Fibroblast of skin of abdomen (primary cell): ENCODE measurements at regions not wholly inside any gene's neighbourhood (a gene's known extent, or its start where the extent isn't known, plus 50 kb on each side); places are given as distances from the start of the nearest gene placed in this dataset.
"Not testable (repeated sequence)": the region's sequence is repeated elsewhere in the genome, so short reads cannot be mapped to it uniquely, and the experiment has no call there.

Experiments
- DNase-seq: peaks from one replicate; pipeline ENCODE4 v3.0.0-alpha.2; 2013

- peak; percentile 84 for DNase-seq
Measured at GRCh38 chr6:17012421-17013225, 89.2 kb upstream of the STMND1 start.

GRCh38 chr6:17011985-17012384 is 89.9 kb upstream of the STMND1 start:
- DNase-seq: no peak

GRCh38 chr6:17007749-17008148 is 94.1 kb upstream of the STMND1 start:
- no peak for DNase-seq

GRCh38 chr6:17006543-17006942 is 95.3 kb upstream of the STMND1 start:
- no peak for DNase-seq

GRCh38 chr6:17004269-17004668 is 97.6 kb upstream of the STMND1 start:
- DNase-seq: no peak

GRCh38 chr6:17002123-17002522 is 99.7 kb upstream of the STMND1 start:
- no peak for DNase-seq

GRCh38 chr6:17001188-17001587 is 100.7 kb upstream of the STMND1 start:
- peak; percentile 31 for DNase-seq

GRCh38 chr6:16999491-17000436 is 102.1 kb upstream of the STMND1 start:
- DNase-seq: peak; percentile 91

GRCh38 chr6:16998461-16998860 is 103.4 kb upstream of the STMND1 start:
- DNase-seq: peak; percentile 28

GRCh38 chr6:16995511-16996250 is 106.2 kb upstream of the STMND1 start:
- DNase-seq: no peak

GRCh38 chr6:16993396-16993795 is 108.5 kb upstream of the STMND1 start:
- no peak for DNase-seq

GRCh38 chr6:16991981-16992629 is 109.7 kb upstream of the STMND1 start:
- DNase-seq: peak; percentile 36

- DNase-seq: not testable (repeated sequence)
Measured at GRCh38 chr6:16989976-16990375, 111.9 kb upstream of the STMND1 start.

GRCh38 chr6:16989382-16989781 is 112.5 kb upstream of the STMND1 start:
- DNase-seq: no peak

- no peak for DNase-seq
Measured at GRCh38 chr6:16987996-16988395, 113.9 kb upstream of the STMND1 start.

GRCh38 chr6:16985513-16986284 is 116.2 kb upstream of the STMND1 start:
- DNase-seq: peak; percentile 94

- DNase-seq: peak; percentile 99
Measured at GRCh38 chr6:16982807-16983206, 119.0 kb upstream of the STMND1 start.

GRCh38 chr6:16979677-16980370 is 122.0 kb upstream of the STMND1 start:
- no peak for DNase-seq

GRCh38 chr6:16978686-16979085 is 123.2 kb upstream of the STMND1 start:
- no peak for DNase-seq

GRCh38 chr6:16976385-16977183 is 125.3 kb upstream of the STMND1 start:
- no peak for DNase-seq
